K562 (cell line): ENCODE measurements at regions not wholly inside any gene's neighbourhood (a gene's known extent, or its start where the extent isn't known, plus 50 kb on each side); places are given as distances from the start of the nearest gene placed in this dataset.

Experiments used
- ATAC-seq: fragments of 200-7000 bp; cut with Tn5 transposase; 3 replicates; pipeline ENCODE4 v1.9.1; 2020; ENCODE audit warnings: moderate library complexity
- BruUV-seq: library from RNA; stranded (reverse); fragments of 400-500 nt; replicated peaks from 2 replicates; lab custom pipeline; 2021; lab: Mats Ljungman, UMichigan
- CTCF ChIA-PET: fragments of 300-600 bp; formaldehyde crosslinking; extraction: SDS; loops from one replicate; lab custom pipeline; 2021; ENCODE audit warnings: low intra/inter-chr PET ratio; lab: Yijun Ruan, JAX
- POLR2A ChIA-PET: fragments of 300-600, 350-650 bp; sonication (Branson Sonifier 250); formaldehyde crosslinking; extraction: SDS; loops from one replicate; lab custom pipeline; 2021; ENCODE audit warnings: antibody characterized with exemption, inconsistent platforms; lab: Yijun Ruan, JAX
- DNase-seq, 4 experiments: peaks; one replicate each; pipeline versions ENCODE4 v3.0.0 to v3.0.0-alpha.2; 2011 to 2018; ENCODE audit warnings: low spot score in 3 of 4, mixed read lengths in 3 of 4; ENCODE audit errors: extremely low read depth in 1 of 4
- FAIRE-seq: peaks from 2 replicates; lab custom pipeline; 2011; peaks lifted over from hg19 to GRCh38; lab: Jason Lieb, UNC
- H2AFZ ChIP-seq: 2 replicates; pipeline ENCODE4 v1.6.0; 2011; ENCODE audit warnings: low read depth, low read length, control low read depth, inconsistent platforms
- H3K27ac ChIP-seq: fragments of 200-600 bp; 3 replicates; pipeline ENCODE4 v1.8.0; 2011; ENCODE audit warnings: low read depth, mild to moderate bottlenecking, control low read depth, inconsistent platforms, low read length, moderate library complexity, mixed read lengths; ENCODE audit errors: extremely low read depth
- H3K27me3 ChIP-seq, 2 experiments: fragments of 300-600 bp in 1 of 2; 2 replicates in 1 of 2; 3 replicates in 1 of 2; pipeline versions ENCODE4 v1.6.0 to v1.8.0; 2011; ENCODE audit warnings: inconsistent platforms in 2 of 2, low read length in 2 of 2, mild to moderate bottlenecking in 1 of 2, mixed read lengths in 1 of 2, moderate library complexity in 1 of 2; ENCODE audit not compliant: control insufficient read depth in 2 of 2, insufficient read depth in 2 of 2
- H3K36me3 ChIP-seq: fragments of 300-600 bp; 3 replicates; pipeline ENCODE4 v1.8.0; 2011; ENCODE audit warnings: mild to moderate bottlenecking, low read length, inconsistent platforms; ENCODE audit not compliant: control insufficient read depth, insufficient read depth
- H3K4me1 ChIP-seq, 2 experiments: fragments of 200-600 bp in 1 of 2; replicated peaks in 1 of 2; 2 replicates in 1 of 2; 3 replicates in 1 of 2; pipeline versions ENCODE4 v1.5.1 to v1.8.0; 2011; ENCODE audit warnings: inconsistent platforms in 2 of 2, low read length in 2 of 2, mild to moderate bottlenecking in 1 of 2, mixed read lengths in 1 of 2, moderate library complexity in 1 of 2; ENCODE audit not compliant: control insufficient read depth in 2 of 2, insufficient read depth in 2 of 2
- H3K4me2 ChIP-seq: 2 replicates; pipeline ENCODE4 v1.6.1; 2011; ENCODE audit warnings: low read length, control low read depth, inconsistent platforms, mixed read lengths; ENCODE audit not compliant: insufficient read depth
- H3K4me3 ChIP-seq: fragments of 200-600 bp; sonication (generic), shearing (Covaris generic); 2 replicates; pipeline ENCODE4 v1.5.1; 2016; ENCODE audit warnings: control low read depth, inconsistent platforms
- H3K79me2 ChIP-seq: fragments of 200-600 bp; 3 replicates; pipeline ENCODE4 v1.8.0; 2011; ENCODE audit warnings: low read length, inconsistent platforms; ENCODE audit not compliant: control insufficient read depth, insufficient read depth
- H3K9ac ChIP-seq, 2 experiments: 2 replicates each; pipeline versions ENCODE4 v1.6.0 to v1.6.1; 2011; ENCODE audit warnings: low read depth in 2 of 2, low read length in 2 of 2, control low read depth in 1 of 2, inconsistent platforms in 1 of 2, mild to moderate bottlenecking in 1 of 2, mixed read lengths in 1 of 2; ENCODE audit not compliant: insufficient read depth in 1 of 2
- H3K9me1 ChIP-seq: one replicate; pipeline ENCODE4 v1.6.0; 2011; ENCODE audit warnings: inconsistent platforms, mild to moderate bottlenecking, low read length, moderate library complexity; ENCODE audit not compliant: control insufficient read depth, insufficient read depth
- H3K9me3 ChIP-seq: replicated peaks from 2 replicates; pipeline ENCODE4 v1.5.1; 2011; ENCODE audit warnings: low read depth, low read length, inconsistent platforms; ENCODE audit not compliant: control insufficient read depth, insufficient read depth
- H4K20me1 ChIP-seq: replicated peaks from 2 replicates; pipeline ENCODE4 v1.6.1; 2011; ENCODE audit warnings: low read length, inconsistent platforms, mixed read lengths; ENCODE audit not compliant: control insufficient read depth, insufficient read depth
- ETS2 ChIP-seq: IDR thresholded peaks from 2 replicates; pipeline ENCODE4 v1.6.1; 2016; ENCODE audit warnings: borderline replicate concordance, missing genetic modification characterization, mild to moderate bottlenecking, moderate library complexity, missing compliant biosample characterization; ENCODE audit not compliant: poor library complexity, severe bottlenecking
- KDM4B ChIP-seq, 2 experiments: fragments of 450-650 bp in 1 of 2; sonication (generic) in 1 of 2; IDR thresholded peaks; 2 replicates each; pipeline ENCODE4 v1.6.1; 2016 to 2017; ENCODE audit warnings: borderline replicate concordance in 2 of 2, antibody characterized with exemption in 1 of 2, low read depth in 1 of 2, mild to moderate bottlenecking in 1 of 2
- MTF1 ChIP-seq: fragments of 250-450 bp; sonication (Bioruptor Pico); IDR thresholded peaks from 2 replicates; pipeline ENCODE4 v1.9.0; 2021; ENCODE audit warnings: moderate library complexity, mild to moderate bottlenecking, inconsistent platforms, borderline replicate concordance
- SIN3B ChIP-seq: fragments of 450-650 bp; IDR thresholded peaks from 2 replicates; pipeline ENCODE4 v1.6.1; 2017; ENCODE audit warnings: low read depth, mild to moderate bottlenecking, moderate library complexity
- SRSF9 ChIP-seq: fragments of 200-400 bp; formaldehyde crosslinking; IDR thresholded peaks from 2 replicates; pipeline ENCODE4 v1.6.1; 2017; ENCODE audit warnings: low read depth, low read length, borderline replicate concordance
- ZBTB9 ChIP-seq: fragments of 450-650 bp; formaldehyde crosslinking; IDR thresholded peaks from 2 replicates; pipeline ENCODE4 v1.4.0; 2020; ENCODE audit warnings: mild to moderate bottlenecking, moderate library complexity
- WGBS: fragments of 100-300 bp; shearing (Covaris generic); methylation state at CpG from one replicate; pipeline ENCODE4 v1.1.6; 2016; ENCODE audit warnings: low coverage, mixed read lengths; ENCODE audit not compliant: insufficient coverage; ENCODE audit errors: missing lambda C conversion rate; 5-methylcytosine and 5-hydroxymethylcytosine counted together
- in situ Hi-C: fragments of 300-500 bp; cut with MboI; formaldehyde crosslinking; loops from 4 replicates; pipeline ENCODE4 v1.15.0; 2018; ENCODE audit warnings: inconsistent platforms, mixed read lengths
- intact Hi-C: fragments of 100-400 bp; cut with micrococcal nuclease; formaldehyde crosslinking; loops from 2 replicates; pipeline ENCODE4 v1.14.2; 2022
- TF ChIP-seq, protein P1 (sequence below), 2 experiments: fragments of 450-650 bp in 1 of 2; IDR thresholded peaks; 2 replicates each; pipeline ENCODE4 v1.6.1; 2011 to 2017; ENCODE audit warnings: low read depth in 2 of 2, antibody characterized with exemption in 1 of 2, borderline replicate concordance in 1 of 2, low read length in 1 of 2, mild to moderate bottlenecking in 1 of 2, mixed read lengths in 1 of 2; ENCODE audit not compliant: control insufficient read depth in 1 of 2

DNA sequence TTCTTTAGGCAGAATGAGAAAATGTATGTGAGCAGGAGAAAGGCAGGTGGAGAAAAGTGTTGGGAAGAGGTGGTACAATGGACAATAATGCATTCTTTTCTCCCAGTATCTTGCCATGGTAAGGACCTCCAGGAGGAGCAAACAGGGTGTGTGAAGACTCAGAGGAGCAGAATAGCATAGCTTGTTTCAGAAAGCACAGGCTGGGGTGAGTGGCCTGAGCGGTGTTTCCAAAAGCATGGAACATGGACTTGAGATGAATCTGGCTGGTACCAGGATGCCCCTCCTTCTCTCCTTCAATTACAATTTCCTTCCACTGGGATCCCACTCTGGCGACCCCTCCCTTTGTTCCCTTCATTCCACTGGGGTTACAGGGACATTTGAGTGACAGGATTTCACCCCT lies 123.4 kb upstream of the TNR start:
- Histone ChIP-seq H3K4me1 (no peaks in the 10 kb centered on the region), H3K9me1 (no peaks in the 10 kb centered on the region), H3K27me3 (peaks cover 2 to 41% of the 10 kb centered on the region in 2 experiments; a peak in 4 of 5 replicates), H3K9me3 (no peaks in the 10 kb centered on the region), H2AFZ (no peak overlapping the region), H3K79me2 (no peaks in the 10 kb centered on the region), H3K27ac (no peak overlapping the region), H4K20me1 (no peaks in the 10 kb centered on the region), H3K4me2 (no peak overlapping the region), H3K36me3 (no peaks in the 10 kb centered on the region), H3K4me3 (no peak overlapping the region), H3K9ac (no peak overlapping the region)
- BruUV-seq: no TSS peak
- FAIRE-seq: no peak
- ChIA-PET CTCF (no interaction called here), POLR2A (interaction anchor here (1.1 kb wide), 1 partner anchor 9 kb away, joined by 3 read pairs; no protein-coding TSS in a partner anchor)
- intact Hi-C loops: no loop called here
- WGBS: 0% methylated on average over 2 of the region's 2 CpGs
- in situ Hi-C loops: no loop called here
- ATAC-seq: no peak
- no peak for TF ChIP-seq MTF1 (CRISPR knock-in tag)
- TF ChIP-seq KDM4B (IDR thresholded peaks at IDR 0.05; ENCODE audit: borderline replicate concordance in 2 of 2, low read depth in 1 of 2): no peak
- TF ChIP-seq ETS2: no peak
- no peak for DNase-seq

GRCh38 chr1:175865041-175865766 lies 121.8 kb upstream of the TNR start:
- BruUV-seq: no TSS peak
- no peaks in the 10 kb centered on the region for H3K79me2 ChIP-seq
- WGBS: under 1% methylated on average over 6 of the region's 6 CpGs
- no peak overlapping the region for H2AFZ ChIP-seq
- H3K4me3 ChIP-seq: no peak overlapping the region
- in situ Hi-C loops: no loop called here
- intact Hi-C loops: no loop called here
- no peaks in the 10 kb centered on the region for H3K9me3 ChIP-seq
- no peak overlapping the region for H3K27ac ChIP-seq
- no peaks in the 10 kb centered on the region for H3K36me3 ChIP-seq
- TF ChIP-seq SRSF9: no peak
- TF ChIP-seq ZBTB9 (CRISPR knock-in tag): no peak
- TF ChIP-seq SIN3B: no peak
- TF ChIP-seq, protein P1, sequence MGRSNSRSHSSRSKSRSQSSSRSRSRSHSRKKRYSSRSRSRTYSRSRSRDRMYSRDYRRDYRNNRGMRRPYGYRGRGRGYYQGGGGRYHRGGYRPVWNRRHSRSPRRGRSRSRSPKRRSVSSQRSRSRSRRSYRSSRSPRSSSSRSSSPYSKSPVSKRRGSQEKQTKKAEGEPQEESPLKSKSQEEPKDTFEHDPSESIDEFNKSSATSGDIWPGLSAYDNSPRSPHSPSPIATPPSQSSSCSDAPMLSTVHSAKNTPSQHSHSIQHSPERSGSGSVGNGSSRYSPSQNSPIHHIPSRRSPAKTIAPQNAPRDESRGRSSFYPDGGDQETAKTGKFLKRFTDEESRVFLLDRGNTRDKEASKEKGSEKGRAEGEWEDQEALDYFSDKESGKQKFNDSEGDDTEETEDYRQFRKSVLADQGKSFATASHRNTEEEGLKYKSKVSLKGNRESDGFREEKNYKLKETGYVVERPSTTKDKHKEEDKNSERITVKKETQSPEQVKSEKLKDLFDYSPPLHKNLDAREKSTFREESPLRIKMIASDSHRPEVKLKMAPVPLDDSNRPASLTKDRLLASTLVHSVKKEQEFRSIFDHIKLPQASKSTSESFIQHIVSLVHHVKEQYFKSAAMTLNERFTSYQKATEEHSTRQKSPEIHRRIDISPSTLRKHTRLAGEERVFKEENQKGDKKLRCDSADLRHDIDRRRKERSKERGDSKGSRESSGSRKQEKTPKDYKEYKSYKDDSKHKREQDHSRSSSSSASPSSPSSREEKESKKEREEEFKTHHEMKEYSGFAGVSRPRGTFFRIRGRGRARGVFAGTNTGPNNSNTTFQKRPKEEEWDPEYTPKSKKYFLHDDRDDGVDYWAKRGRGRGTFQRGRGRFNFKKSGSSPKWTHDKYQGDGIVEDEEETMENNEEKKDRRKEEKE (IDR thresholded peaks at IDR 0.05; ENCODE audit: borderline replicate concordance in 1 of 2, control insufficient read depth in 1 of 2, low read depth in 2 of 2, low read length in 1 of 2): no peak
- H4K20me1 ChIP-seq: no peaks in the 10 kb centered on the region
- H3K4me2 ChIP-seq: no peak overlapping the region
- ChIA-PET POLR2A (interaction anchor here (0.8 kb wide), 1 partner anchor 12 kb away, joined by 5 read pairs; no protein-coding TSS in a partner anchor), CTCF (no interaction called here)
- H3K9ac ChIP-seq: no peak overlapping the region
- H3K9me1 ChIP-seq: no peaks in the 10 kb centered on the region
- no peaks in the 10 kb centered on the region for H3K4me1 ChIP-seq
- H3K27me3 ChIP-seq: peaks cover 6 to 45% of the 10 kb centered on the region in 2 experiments; a peak in 4 of 5 replicates
- ATAC-seq (0 out of 3 replicates have a peak, but pooled peaks have one; percentile 17), FAIRE-seq (no peak), DNase-seq (no peak)
